HG02870 (cell line): ENCODE measurements at regions not wholly inside any gene's neighbourhood (a gene's known extent, or its start where the extent isn't known, plus 50 kb on each side); places are given as distances from the start of the nearest gene placed in this dataset.
"Not testable (repeated sequence)": the region's sequence is repeated elsewhere in the genome, so short reads cannot be mapped to it uniquely, and the experiment has no call there.

Experiments
- ATAC-seq: cut with Tn5 transposase; IDR thresholded peaks from one replicate; pipeline ENCODE4 v1.9.1; 2021; ENCODE audit warnings: mild to moderate bottlenecking, moderate library complexity; ENCODE audit not compliant: unreplicated experiment

DNA sequence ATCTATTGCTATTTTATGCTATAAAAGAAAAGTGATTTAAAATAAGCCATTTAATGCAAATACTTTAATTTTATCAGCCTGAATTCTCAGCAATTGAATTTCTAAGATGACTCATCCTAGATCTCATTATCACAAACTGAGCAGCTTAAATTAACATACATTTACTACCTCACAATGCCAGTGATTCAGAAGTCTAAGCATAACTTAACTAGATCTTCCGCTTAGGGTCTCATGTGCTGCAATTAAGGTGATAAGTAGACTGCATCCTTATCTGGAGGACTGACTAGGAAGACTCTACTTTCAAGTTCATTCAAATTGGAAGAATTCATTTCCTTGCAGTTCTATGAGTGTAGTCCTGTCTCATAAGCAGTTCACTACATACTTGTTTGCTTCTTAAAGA is 286.6 kb downstream of the COL11A1 start:
- ATAC-seq = no peak

DNA sequence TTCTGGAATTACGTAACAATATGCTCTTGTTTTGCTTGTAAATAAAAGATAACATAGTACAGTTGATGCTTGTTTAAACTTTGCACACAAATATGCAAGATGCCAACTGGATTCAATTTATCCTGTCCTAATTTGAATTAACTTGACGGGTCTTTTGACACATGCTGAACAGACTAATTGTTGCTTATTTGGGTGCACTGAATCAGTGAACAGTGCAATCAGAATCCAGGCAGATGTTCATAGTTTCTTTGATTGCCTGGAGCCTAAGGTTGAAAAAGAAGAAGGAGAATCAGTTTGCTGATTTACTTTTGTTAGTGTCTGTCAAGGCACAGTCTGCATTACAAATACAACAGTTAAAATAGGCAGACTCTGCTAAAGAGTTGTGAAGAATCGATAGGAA is 307.9 kb downstream of the COL11A1 start:
- ATAC-seq = no peak

DNA sequence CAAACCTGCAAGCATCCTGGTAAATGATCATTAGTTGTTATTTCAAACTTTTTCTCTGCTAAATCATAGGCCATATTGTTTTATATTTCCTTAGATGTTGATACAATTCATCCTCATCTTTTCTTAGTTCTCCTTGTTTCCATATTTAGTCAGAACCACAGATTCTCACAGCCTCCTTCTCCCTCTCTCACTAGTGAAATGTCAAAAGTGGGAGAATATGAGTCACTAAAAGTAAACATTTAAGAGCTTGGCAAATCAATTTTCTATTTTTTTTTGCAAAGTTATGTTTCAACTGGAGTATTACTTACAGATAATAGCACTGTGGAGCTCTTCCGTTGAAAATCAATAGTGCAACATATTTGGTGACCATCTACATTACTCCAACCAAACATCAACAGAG is 308.8 kb downstream of the COL11A1 start:
- ATAC-seq = no peak

DNA sequence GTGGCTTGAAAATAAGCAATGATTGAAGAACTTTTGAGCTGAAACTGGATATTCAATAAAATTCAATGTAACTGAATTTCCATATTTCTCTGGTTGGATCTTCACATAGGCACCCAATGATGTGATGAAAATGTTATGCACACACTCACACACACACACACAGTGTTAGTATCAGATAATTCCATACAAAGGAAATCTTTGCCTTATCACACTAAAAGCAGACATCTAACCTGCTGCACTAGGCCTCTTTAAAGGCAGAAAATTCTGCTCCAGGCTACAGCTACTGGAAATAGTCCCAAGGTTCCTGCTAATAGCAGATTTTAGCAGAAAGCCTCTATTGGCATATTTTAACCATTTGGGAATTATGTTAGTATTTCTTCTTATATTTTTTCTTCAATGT is 309.6 kb downstream of the COL11A1 start:
- no peak for ATAC-seq

DNA sequence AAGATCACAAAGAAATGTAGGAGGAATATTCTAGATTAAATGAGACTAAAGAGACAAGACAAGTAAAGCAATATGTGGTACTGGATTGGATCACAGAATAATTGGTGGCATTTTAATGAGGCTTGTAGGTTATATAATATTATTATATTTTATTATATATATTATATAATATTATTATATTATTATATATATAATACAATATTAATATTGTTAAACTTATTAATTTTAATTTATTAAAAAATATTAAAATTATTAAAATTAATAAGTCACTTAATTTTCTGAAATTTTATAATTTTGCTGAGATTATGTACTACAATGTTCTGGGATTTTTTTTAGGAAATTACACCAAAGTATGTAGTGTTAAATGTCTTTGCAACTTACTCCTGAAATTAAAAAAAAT is 311.9 kb downstream of the COL11A1 start:
- ATAC-seq = no peak

DNA sequence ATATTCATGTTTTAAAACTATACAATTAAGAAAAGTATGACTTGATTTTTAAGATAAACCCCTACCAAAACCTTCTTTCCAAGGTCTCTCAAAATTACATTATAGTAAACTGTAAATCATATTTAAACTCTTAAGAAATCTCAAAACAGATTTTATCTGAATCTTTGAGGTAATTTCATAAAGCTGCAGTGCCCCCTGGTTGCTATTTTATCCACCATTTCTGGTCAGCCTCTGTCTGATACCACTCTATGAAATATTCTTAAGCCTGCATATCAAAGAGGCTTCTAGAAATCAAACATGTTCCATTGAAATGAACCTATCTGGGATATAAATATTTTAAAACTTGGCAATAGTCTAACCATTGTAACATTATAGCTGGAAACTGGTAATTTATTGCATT is 317.3 kb downstream of the COL11A1 start:
- no peak for ATAC-seq

DNA sequence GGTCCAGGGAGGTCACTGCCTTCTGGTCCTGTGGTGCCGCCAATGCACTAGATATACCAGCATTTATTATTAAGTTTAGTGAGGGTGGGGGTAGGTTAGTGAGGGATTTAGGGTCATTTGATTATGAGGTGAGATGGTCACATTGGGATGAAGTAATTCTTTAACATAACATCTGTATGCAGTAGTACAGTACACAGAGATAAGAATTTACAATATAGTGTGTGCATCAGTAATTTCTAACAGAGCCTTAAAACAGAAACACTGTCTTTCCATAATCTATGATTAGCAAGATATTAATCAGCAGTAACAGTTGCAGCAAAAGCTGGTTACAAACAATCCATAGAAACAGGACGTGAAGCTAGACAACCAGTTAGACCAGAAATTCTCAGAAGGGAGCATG is 318.4 kb downstream of the COL11A1 start:
- not testable (repeated sequence) for ATAC-seq

DNA sequence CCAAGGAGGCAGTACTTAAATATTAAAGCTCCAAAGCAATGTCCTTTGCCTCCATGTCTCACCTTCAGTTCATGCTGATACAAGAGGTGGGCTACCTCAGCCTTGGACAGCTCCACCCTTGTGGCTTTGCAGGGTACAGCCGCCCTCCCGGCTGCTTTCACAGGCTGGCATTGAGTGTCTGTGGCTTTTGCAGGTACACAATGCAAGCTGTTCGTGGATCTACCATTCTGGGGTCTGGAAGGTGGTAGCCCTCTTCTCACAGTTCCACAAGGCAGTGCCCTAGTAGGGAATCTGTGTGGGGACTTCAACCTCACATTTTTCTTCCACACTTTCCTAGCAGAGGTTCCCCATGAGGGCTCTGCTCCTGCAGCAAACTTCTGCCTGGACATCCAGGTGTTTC is 324.8 kb downstream of the COL11A1 start:
- ATAC-seq = no peak

DNA sequence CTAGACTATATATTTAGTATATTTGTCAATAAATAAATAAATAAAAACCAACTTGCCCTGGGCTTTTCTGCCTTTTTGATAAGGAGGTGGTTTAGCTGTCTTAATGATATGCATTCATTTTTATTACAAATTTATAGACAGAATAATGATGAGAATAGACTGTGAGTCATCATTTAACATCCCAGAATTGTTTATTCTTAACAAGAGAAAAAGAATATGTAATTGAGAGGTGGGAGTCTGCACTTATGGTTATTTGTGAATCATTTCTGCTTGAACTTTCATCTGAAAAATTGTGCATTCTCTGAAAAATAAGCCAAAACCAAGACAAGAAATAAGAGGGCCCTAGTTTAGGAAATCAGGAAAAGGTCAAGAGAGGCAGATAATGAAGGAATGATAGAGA is 326.2 kb downstream of the COL11A1 start:
- no peak for ATAC-seq

DNA sequence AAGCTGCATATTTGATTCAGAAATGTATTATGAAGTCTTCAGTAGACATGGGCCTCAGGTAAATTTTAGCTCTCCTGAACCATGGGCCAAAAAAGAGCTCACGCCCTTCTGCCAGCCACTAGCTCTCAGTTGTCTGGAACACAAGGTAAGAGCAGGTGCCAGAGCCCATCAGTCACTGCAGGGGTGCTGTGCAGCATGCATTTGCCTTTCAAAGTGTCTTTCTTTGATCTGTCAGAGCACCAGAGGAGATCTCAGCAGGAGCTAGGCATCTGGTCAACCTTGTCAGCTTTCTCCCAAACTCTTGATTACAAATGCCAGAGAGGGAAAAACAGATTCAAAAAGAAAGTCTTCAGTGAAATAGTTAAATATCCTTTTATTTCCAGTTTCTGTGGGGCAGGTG is 332.3 kb downstream of the COL11A1 start:
- no peak for ATAC-seq

DNA sequence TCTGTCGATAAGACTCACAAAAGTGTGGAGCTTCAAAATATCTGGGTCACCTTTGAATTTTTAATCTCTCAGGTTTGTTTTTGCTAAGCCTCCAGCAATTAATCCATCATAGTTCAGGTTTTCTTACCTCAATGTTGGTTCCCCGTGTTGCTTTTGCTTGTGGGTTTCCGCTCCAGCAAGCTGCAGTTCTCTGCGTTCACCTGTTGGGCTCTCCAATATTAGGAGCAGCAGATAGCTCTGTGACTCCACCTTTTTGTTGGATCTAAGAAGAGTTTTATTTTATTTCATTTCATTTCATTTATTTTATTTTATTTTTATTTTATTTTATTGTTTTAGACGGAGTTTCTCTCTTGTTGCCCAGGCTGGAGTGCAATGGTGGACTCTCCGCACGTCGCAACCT is 335.5 kb downstream of the COL11A1 start:
- ATAC-seq = no peak

DNA sequence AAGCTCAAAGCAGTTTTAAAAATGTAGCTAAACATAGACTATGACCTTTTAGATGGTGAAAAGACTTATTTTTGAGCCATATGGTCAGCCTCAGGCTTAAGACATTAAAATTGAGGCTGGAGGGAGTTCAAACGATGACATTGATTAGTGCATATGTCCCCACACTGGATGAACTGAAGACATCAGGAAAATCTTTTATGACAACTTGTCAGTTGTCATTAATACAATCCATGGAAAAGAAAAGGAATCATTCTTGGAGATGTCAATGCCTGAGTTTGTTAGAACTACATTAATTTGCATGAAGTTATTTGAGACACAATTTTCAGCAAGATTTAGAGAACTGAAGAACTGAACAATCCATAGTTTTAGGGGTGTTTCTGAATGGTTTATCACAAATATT is 349.9 kb downstream of the COL11A1 start:
- no peak for ATAC-seq

DNA sequence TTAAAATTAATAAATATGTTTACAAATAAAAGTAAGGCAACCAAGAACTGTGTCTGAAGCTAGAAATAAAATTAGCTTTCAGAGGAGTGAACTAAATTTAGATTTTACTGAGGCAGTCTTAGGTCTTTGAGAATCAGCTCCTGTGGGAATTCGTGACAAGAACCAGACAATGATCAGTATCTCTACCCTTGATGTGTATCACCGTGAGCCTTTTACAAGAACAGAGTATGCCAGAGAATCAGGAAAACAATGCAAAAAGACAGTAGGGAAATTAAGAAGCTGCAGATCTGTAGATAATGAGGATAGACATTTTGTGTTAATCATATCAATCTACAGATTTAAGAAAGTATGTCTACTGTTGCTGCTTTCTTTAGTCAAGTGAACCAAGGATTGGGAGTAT is 351.0 kb downstream of the COL11A1 start:
- ATAC-seq = no peak

DNA sequence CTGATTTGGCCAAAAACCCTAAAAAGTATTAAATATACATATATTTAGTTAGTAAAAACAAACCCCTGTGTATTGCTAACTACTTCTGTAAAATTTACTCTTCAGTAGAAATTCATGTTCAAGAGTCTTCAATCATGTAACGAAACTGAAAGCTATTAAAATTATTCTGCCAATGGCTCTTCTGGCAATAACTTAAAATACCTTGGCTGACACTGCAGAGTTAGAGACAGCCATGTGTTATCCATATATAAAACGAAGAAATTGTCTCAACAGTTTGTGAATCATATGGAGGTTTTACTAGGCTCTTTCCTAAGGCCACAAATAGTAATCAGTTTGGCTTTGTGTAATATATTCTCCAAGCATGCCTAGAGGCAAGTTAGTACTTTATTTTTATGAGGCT is 357.2 kb downstream of the COL11A1 start:
- no peak for ATAC-seq

DNA sequence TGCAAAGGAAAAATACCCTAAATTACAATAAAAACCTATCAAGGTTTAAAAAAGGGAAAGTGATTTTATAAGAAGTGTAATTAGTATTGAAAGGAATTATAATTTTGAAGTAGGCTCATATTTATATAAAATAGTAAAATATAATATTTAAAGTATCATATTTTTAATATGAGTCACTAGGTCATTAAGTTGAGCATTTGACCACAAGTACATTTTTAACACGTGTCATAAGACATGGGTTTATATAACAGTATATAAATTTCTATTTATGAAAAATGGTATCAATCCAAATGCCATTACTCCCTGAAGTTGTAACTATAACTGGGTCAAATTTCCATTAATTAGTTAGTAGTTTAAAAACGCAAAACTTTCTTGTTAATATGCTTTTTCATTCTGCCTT is 365.9 kb downstream of the COL11A1 start:
- ATAC-seq = no peak

DNA sequence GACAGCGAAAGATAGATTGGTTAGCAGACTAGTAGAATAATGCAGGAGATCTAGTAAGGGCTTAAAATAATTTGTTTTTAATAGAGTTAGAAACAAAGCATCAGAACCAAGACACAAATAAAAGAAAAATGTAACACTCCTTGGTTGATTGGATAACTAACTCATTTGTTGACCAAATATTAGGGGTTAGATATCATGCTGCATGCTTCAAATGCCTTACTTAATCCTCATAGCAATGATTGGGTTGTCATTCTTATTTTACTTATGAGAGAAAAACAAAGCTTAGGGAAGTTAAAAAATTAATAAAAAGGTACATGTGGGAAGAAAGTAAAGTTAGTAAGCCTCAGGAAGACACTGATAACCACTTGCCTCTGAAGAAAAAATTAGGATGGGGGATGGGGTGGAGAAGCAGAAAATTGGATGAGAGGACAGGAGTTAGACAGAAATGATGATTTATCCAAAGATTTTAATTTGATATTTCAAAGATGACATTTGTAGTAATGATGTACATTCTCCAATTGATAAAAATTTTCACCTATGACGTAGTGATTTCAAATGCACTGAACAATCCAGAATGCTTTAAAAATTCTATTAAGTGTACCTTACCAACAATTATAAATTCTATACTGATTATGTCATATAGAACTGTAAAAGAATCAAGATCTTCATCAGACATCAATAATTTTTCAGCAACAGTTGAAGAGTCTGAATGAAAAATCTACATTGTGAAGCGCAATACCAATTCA is 374.7 kb downstream of the COL11A1 start:
- ATAC-seq = no peak

DNA sequence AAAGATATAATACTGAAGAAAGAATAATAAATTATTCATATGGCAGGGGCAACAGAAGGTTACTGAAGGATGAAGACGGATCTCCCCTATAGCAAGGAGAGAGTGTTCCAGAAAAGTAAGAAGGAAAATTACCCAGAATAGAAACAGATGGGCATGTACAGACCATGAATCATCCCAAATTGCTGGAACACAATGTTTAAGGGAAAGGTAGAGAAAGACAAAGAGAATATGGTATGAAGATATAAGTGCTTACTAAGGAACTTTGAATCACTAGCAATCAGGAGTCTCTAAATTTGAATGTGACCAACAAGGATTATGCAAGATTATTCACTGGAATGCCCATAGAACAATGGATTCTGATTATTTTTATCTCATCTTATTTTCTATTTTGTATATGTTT is 375.4 kb downstream of the COL11A1 start:
- ATAC-seq = no peak

DNA sequence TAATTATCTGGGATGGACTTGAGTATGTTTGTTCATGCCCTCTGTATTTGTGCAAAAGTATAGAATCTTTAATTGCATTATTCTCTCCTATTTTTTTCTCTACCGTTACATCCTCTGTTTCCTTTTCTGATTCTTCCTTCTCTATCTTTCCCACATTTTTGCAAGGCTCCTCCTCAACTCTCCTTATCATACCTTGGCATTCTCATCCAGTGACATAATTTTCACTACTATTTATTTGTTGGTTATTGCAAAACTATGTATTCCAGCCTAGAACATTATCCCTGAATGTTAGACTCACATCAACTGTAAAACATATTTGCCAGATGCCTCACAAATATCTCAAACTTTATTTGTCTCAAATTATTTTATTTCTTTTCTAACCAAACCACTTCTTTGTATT is 381.9 kb downstream of the COL11A1 start:
- ATAC-seq = no peak

DNA sequence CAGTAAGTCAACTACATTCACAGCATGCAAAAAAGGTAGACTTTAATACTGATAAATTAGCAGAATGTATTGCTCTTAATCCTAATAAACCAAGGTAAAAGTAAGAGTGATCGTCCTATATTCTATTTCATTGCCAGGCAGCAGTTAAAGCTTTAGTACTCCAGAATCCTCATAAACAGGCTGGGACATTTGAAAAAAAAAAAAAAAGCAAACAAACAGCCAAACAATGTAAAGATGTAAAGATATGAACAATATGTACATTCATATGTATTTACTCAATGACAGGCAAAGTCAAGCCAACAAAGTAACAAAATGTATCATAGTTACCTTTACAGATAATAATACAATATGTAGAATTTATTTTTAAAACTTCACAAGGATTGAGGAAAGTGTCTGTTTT is 383.6 kb downstream of the COL11A1 start:
- no peak for ATAC-seq

DNA sequence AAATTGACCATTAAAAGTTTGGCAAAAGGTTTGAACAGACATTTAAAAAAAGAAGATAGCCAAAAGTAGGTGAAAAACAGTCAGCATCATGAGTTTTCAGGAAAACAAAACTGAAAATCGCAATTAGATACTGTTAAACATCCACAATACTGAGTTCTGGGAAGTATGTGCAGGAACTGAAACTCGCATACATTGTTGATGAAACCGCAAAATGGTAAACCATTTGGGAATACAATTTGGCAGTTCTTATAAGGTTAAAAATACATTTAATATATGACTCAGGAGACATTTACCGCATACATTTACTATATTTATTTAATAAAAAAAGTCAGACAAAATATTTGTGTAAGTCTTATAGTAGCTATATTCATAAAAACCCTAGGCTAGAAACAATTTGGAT is 393.2 kb downstream of the COL11A1 start:
- no peak for ATAC-seq

DNA sequence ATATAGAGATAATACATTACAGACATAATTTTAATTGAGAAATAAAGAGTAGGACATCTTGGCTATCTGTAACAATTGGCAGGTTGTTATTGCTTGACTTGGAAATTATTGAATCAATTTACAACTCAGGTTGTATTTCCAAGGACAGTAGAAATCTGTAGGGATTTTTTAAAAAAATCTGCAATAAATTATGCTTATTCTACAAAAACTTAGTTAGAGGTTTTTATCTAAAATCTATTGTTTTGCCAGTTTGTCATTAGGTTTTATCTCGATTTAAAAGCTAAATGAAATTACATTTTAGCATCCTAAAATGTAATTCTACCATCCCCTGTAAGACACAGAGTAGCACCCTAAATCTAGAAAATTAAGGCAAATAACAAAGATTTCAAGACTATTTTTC is 408.8 kb downstream of the COL11A1 start:
- ATAC-seq = no peak

DNA sequence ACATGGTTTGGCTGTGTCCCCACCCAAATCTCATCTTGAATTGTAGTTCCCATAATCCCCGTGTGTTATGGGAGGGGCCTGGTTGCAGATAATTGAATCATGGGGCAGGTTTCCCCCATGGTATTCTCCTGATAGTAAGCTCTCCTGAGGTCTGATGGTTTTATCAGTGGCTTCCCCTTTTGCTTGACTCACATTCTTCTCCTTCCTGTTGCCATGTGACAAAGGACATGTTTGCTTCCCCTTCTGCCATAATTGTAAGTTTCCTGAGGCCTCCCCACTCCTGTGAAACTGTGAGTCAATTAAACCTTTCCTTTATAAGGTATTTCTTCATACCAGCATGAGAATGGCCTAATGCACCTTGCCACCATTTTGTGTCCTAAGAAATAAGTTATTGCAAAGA is 415.0 kb downstream of the COL11A1 start:
- ATAC-seq = no peak

DNA sequence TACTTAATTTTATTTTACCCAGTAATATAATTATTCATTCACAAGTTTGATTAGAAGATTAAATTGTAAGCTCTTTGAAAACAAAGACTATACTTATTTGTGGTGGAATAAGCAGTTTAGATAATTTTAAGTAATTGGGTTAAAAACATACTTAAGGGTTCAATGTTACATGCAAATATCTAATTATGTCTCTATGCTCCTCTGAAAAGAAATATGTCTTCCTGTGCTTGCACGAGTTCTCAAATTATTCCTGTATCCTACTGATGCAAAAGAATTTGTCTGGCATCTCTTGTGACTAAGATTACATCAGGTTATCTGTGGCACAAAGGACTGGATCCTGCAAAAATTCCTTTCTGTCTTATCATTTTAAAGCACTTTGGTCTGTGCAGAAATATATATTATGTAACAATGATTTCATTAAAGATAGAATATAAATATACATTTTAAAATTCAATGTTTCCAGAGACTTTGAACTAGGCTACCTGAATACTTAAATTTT is 416.7 kb downstream of the COL11A1 start:
- no peak for ATAC-seq
